K562 (cell line): ENCODE measurements at regions not wholly inside any gene's neighbourhood (a gene's known extent, or its start where the extent isn't known, plus 50 kb on each side); places are given as distances from the start of the nearest gene placed in this dataset.

ENCODE experiments used
- ATAC-seq: fragments of 200-7000 bp; cut with Tn5 transposase; 3 replicates; pipeline ENCODE4 v1.9.1; 2020; ENCODE audit warnings: moderate library complexity
- BruUV-seq: library from RNA; stranded (reverse); fragments of 400-500 nt; replicated peaks from 2 replicates; lab custom pipeline; 2021; lab: Mats Ljungman, UMichigan
- CTCF ChIA-PET: fragments of 300-600 bp; formaldehyde crosslinking; extraction: SDS; loops from one replicate; lab custom pipeline; 2021; ENCODE audit warnings: low intra/inter-chr PET ratio; lab: Yijun Ruan, JAX
- POLR2A ChIA-PET: fragments of 300-600, 350-650 bp; sonication (Branson Sonifier 250); formaldehyde crosslinking; extraction: SDS; loops from one replicate; lab custom pipeline; 2021; ENCODE audit warnings: antibody characterized with exemption, inconsistent platforms; lab: Yijun Ruan, JAX
- DNase-seq, 4 experiments: peaks; one replicate each; pipeline versions ENCODE4 v3.0.0 to v3.0.0-alpha.2; 2011 to 2018; ENCODE audit warnings: low spot score in 3 of 4, mixed read lengths in 3 of 4; ENCODE audit errors: extremely low read depth in 1 of 4
- FAIRE-seq: peaks from 2 replicates; lab custom pipeline; 2011; peaks lifted over from hg19 to GRCh38; lab: Jason Lieb, UNC
- H2AFZ ChIP-seq: 2 replicates; pipeline ENCODE4 v1.6.0; 2011; ENCODE audit warnings: low read depth, low read length, control low read depth, inconsistent platforms
- H3K27ac ChIP-seq: fragments of 200-600 bp; 3 replicates; pipeline ENCODE4 v1.8.0; 2011; ENCODE audit warnings: low read depth, mild to moderate bottlenecking, control low read depth, inconsistent platforms, low read length, moderate library complexity, mixed read lengths; ENCODE audit errors: extremely low read depth
- H3K27me3 ChIP-seq, 2 experiments: fragments of 300-600 bp in 1 of 2; 2 replicates in 1 of 2; 3 replicates in 1 of 2; pipeline versions ENCODE4 v1.6.0 to v1.8.0; 2011; ENCODE audit warnings: inconsistent platforms in 2 of 2, low read length in 2 of 2, mild to moderate bottlenecking in 1 of 2, mixed read lengths in 1 of 2, moderate library complexity in 1 of 2; ENCODE audit not compliant: control insufficient read depth in 2 of 2, insufficient read depth in 2 of 2
- H3K36me3 ChIP-seq: fragments of 300-600 bp; 3 replicates; pipeline ENCODE4 v1.8.0; 2011; ENCODE audit warnings: mild to moderate bottlenecking, low read length, inconsistent platforms; ENCODE audit not compliant: control insufficient read depth, insufficient read depth
- H3K4me1 ChIP-seq, 2 experiments: fragments of 200-600 bp in 1 of 2; replicated peaks in 1 of 2; 2 replicates in 1 of 2; 3 replicates in 1 of 2; pipeline versions ENCODE4 v1.5.1 to v1.8.0; 2011; ENCODE audit warnings: inconsistent platforms in 2 of 2, low read length in 2 of 2, mild to moderate bottlenecking in 1 of 2, mixed read lengths in 1 of 2, moderate library complexity in 1 of 2; ENCODE audit not compliant: control insufficient read depth in 2 of 2, insufficient read depth in 2 of 2
- H3K4me2 ChIP-seq: 2 replicates; pipeline ENCODE4 v1.6.1; 2011; ENCODE audit warnings: low read length, control low read depth, inconsistent platforms, mixed read lengths; ENCODE audit not compliant: insufficient read depth
- H3K4me3 ChIP-seq: fragments of 200-600 bp; sonication (generic), shearing (Covaris generic); 2 replicates; pipeline ENCODE4 v1.5.1; 2016; ENCODE audit warnings: control low read depth, inconsistent platforms
- H3K79me2 ChIP-seq: fragments of 200-600 bp; 3 replicates; pipeline ENCODE4 v1.8.0; 2011; ENCODE audit warnings: low read length, inconsistent platforms; ENCODE audit not compliant: control insufficient read depth, insufficient read depth
- H3K9ac ChIP-seq, 2 experiments: 2 replicates each; pipeline versions ENCODE4 v1.6.0 to v1.6.1; 2011; ENCODE audit warnings: low read depth in 2 of 2, low read length in 2 of 2, control low read depth in 1 of 2, inconsistent platforms in 1 of 2, mild to moderate bottlenecking in 1 of 2, mixed read lengths in 1 of 2; ENCODE audit not compliant: insufficient read depth in 1 of 2
- H3K9me1 ChIP-seq: one replicate; pipeline ENCODE4 v1.6.0; 2011; ENCODE audit warnings: inconsistent platforms, mild to moderate bottlenecking, low read length, moderate library complexity; ENCODE audit not compliant: control insufficient read depth, insufficient read depth
- H3K9me3 ChIP-seq: replicated peaks from 2 replicates; pipeline ENCODE4 v1.5.1; 2011; ENCODE audit warnings: low read depth, low read length, inconsistent platforms; ENCODE audit not compliant: control insufficient read depth, insufficient read depth
- H4K20me1 ChIP-seq: replicated peaks from 2 replicates; pipeline ENCODE4 v1.6.1; 2011; ENCODE audit warnings: low read length, inconsistent platforms, mixed read lengths; ENCODE audit not compliant: control insufficient read depth, insufficient read depth
- ATF6 ChIP-seq: sonication (generic); formaldehyde crosslinking; IDR thresholded peaks from 2 replicates; pipeline ENCODE4 v1.4.0; 2020; ENCODE audit warnings: mild to moderate bottlenecking, missing genetic modification reagents
- CREB3 ChIP-seq: fragments of 450-650 bp; conservative IDR thresholded peaks from 2 replicates; pipeline ENCODE4 v1.6.1; 2016; ENCODE audit warnings: missing genetic modification characterization, low read depth, mild to moderate bottlenecking, missing compliant biosample characterization, moderate library complexity
- ETV6 ChIP-seq, 3 experiments: fragments of 150-350 bp in 1 of 3; sonication (generic) in 1 of 3; formaldehyde crosslinking in 1 of 3; IDR thresholded peaks; 2 replicates each; pipeline versions ENCODE4 v1.6.1 to v1.8.0; 2014 to 2022; ENCODE audit warnings: borderline replicate concordance in 2 of 3, low read depth in 2 of 3, antibody characterized with exemption in 1 of 3, low read length in 1 of 3, mild to moderate bottlenecking in 1 of 3, missing genetic modification reagents in 1 of 3
- ILK ChIP-seq: fragments of 450-650 bp; IDR thresholded peaks from 2 replicates; pipeline ENCODE4 v1.6.1; 2016; ENCODE audit warnings: missing genetic modification characterization, low read depth, mild to moderate bottlenecking, missing compliant biosample characterization, moderate library complexity, borderline replicate concordance
- MTA3 ChIP-seq: fragments of 450-650 bp; formaldehyde crosslinking; IDR thresholded peaks from 2 replicates; pipeline ENCODE4 v1.6.1; 2017; ENCODE audit warnings: mild to moderate bottlenecking, borderline replicate concordance
- NR3C1 ChIP-seq: sonication (generic); formaldehyde crosslinking; IDR thresholded peaks from 2 replicates; pipeline ENCODE4 v1.8.1; 2022; ENCODE audit warnings: missing genetic modification reagents
- RBM17 ChIP-seq: fragments of 200-400 bp; formaldehyde crosslinking; IDR thresholded peaks from 2 replicates; pipeline ENCODE4 v1.6.1; 2017; ENCODE audit warnings: low read depth, mild to moderate bottlenecking, low read length, borderline replicate concordance
- RCOR1 ChIP-seq, 2 experiments: IDR thresholded peaks; 2 replicates each; pipeline ENCODE4 v1.6.1; 2012; ENCODE audit warnings: low read depth in 2 of 2, low read length in 2 of 2, borderline replicate concordance in 1 of 2, improper control_type of control experiment in 1 of 2
- SAP30 ChIP-seq: fragments of 200-600 bp; sonication (generic); IDR thresholded peaks from 2 replicates; pipeline ENCODE4 v1.6.1; 2012; ENCODE audit warnings: borderline replicate concordance, low read depth, mild to moderate bottlenecking, moderate library complexity, low read length, control low read depth, inconsistent platforms; ENCODE audit not compliant: insufficient read depth, poor library complexity, severe bottlenecking
- TBL1XR1 ChIP-seq, 2 experiments: IDR thresholded peaks; 2 replicates each; pipeline ENCODE4 v1.6.1; 2012; ENCODE audit warnings: improper control_type of control experiment in 2 of 2, low read length in 2 of 2, mild to moderate bottlenecking in 1 of 2
- ZBTB12 ChIP-seq: fragments of 250-450 bp; sonication (Bioruptor Pico); IDR thresholded peaks from 2 replicates; pipeline ENCODE4 v1.4.0; 2020
- ZFP91 ChIP-seq: sonication (generic); formaldehyde crosslinking; IDR thresholded peaks from 2 replicates; pipeline ENCODE4 v1.8.0; 2022; ENCODE audit warnings: mild to moderate bottlenecking, missing genetic modification reagents
- ZNF347 ChIP-seq: fragments of 450-650 bp; formaldehyde crosslinking; IDR thresholded peaks from 2 replicates; pipeline ENCODE4 v1.4.0; 2020; ENCODE audit warnings: low read depth, mild to moderate bottlenecking, moderate library complexity
- ZNF77 ChIP-seq: fragments of 250-450 bp; sonication (Bioruptor Pico); IDR thresholded peaks from 2 replicates; pipeline ENCODE4 v1.5.0; 2020
- WGBS: fragments of 100-300 bp; shearing (Covaris generic); methylation state at CpG from one replicate; pipeline ENCODE4 v1.1.6; 2016; ENCODE audit warnings: low coverage, mixed read lengths; ENCODE audit not compliant: insufficient coverage; ENCODE audit errors: missing lambda C conversion rate; 5-methylcytosine and 5-hydroxymethylcytosine counted together
- in situ Hi-C: fragments of 300-500 bp; cut with MboI; formaldehyde crosslinking; loops from 4 replicates; pipeline ENCODE4 v1.15.0; 2018; ENCODE audit warnings: inconsistent platforms, mixed read lengths
- intact Hi-C: fragments of 100-400 bp; cut with micrococcal nuclease; formaldehyde crosslinking; loops from 2 replicates; pipeline ENCODE4 v1.14.2; 2022

GRCh38 chr12:94775710-94776109 is 125.4 kb upstream of the TMCC3 start:
- POLR2A ChIA-PET = no interaction called here
- Histone ChIP-seq H3K4me1 (no peaks in the 10 kb centered on the region), H3K9ac (no peak overlapping the region), H3K27me3 (peaks cover 0 to 28% of the 10 kb centered on the region in 2 experiments; a peak in 2 of 5 replicates), H2AFZ (no peak overlapping the region), H3K36me3 (no peaks in the 10 kb centered on the region), H3K27ac (no peak overlapping the region), H3K4me3 (no peak overlapping the region), H4K20me1 (peaks cover 3% of the 10 kb centered on the region; the same call in 1 of the 2 replicates), H3K4me2 (no peak overlapping the region), H3K9me3 (no peaks in the 10 kb centered on the region), H3K9me1 (no peaks in the 10 kb centered on the region), H3K79me2 (no peaks in the 10 kb centered on the region)
- FAIRE-seq = no peak
- no TSS peak for BruUV-seq
- intact Hi-C loops (no loop called here), in situ Hi-C loops (no loop called here)
- TF ChIP-seq RCOR1 (IDR thresholded peaks at IDR 0.05; ENCODE audit: borderline replicate concordance in 1 of 2, low read depth in 2 of 2, low read length in 2 of 2) (no peak), ZBTB12 (CRISPR knock-in tag) (no peak), ATF6 (CRISPR knock-in tag) (no peak), MTA3 (no peak), RBM17 (no peak), NR3C1 (CRISPR knock-in tag) (no peak), CREB3 (tag) (no peak), ZNF77 (CRISPR knock-in tag) (no peak), ZFP91 (CRISPR knock-in tag) (no peak), TBL1XR1 (IDR thresholded peaks at IDR 0.05; ENCODE audit: low read length in 2 of 2) (no peak), ETV6 (IDR thresholded peaks at IDR 0.05; ENCODE audit: borderline replicate concordance in 1 of 2, low read depth in 2 of 2, low read length in 1 of 2) (no peak), ETV6 (CRISPR knock-in tag; IDR thresholded peaks at IDR 0.05; ENCODE audit: borderline replicate concordance) (no peak), ILK (tag) (no peak), ZNF347 (no peak), SAP30 (no peak)
- 0% methylated on average over 7 of the region's 7 CpGs for WGBS
- no peak for ATAC-seq
- DNase-seq = no peak
- CTCF ChIA-PET = no interaction called here
